GM12874 (cell line): ENCODE measurements at regions not wholly inside any gene's neighbourhood (a gene's known extent, or its start where the extent isn't known, plus 50 kb on each side); places are given as distances from the start of the nearest gene placed in this dataset.

ENCODE experiments used
- TF ChIP-seq, protein P1 (sequence below): IDR thresholded peaks from 2 replicates; pipeline ENCODE4 v1.5.1; 2011; ENCODE audit warnings: low read depth, mild to moderate bottlenecking, control low read depth, low read length, moderate library complexity; ENCODE audit not compliant: insufficient read depth

DNA sequence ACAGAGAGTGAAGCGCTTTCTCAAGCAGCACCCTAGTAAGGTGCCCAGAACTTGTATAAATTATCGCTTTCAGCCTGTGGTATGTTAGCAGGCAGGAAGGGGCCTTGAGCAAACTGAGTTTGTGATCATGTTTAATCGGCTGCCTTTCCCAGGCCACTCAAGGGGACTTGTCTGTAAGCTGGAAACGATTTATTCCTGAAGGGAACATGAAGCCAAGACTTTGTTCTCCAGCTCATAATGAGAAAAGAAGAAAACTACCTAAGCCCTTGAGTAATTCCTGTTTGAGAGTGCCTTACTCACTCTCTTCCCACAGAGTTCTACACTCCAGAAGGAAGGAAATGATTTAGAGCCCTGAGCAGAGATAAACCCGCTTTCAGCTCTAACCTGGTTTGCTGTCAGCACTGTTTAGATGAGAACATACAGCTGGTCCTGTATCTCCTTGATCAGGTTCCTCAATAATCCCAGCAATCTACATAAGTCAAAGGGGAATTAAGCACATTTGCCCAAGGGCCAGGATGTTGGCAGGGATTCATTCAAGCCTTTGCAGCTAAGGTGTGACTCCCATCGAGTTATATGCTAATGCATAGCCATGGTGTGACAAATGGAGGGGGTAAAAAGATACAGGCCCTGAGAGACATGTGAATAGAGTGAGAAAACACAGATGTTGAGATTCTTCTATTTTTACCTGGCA is 187.7 kb upstream of the SLC24A5 start:
- TF ChIP-seq, protein P1, sequence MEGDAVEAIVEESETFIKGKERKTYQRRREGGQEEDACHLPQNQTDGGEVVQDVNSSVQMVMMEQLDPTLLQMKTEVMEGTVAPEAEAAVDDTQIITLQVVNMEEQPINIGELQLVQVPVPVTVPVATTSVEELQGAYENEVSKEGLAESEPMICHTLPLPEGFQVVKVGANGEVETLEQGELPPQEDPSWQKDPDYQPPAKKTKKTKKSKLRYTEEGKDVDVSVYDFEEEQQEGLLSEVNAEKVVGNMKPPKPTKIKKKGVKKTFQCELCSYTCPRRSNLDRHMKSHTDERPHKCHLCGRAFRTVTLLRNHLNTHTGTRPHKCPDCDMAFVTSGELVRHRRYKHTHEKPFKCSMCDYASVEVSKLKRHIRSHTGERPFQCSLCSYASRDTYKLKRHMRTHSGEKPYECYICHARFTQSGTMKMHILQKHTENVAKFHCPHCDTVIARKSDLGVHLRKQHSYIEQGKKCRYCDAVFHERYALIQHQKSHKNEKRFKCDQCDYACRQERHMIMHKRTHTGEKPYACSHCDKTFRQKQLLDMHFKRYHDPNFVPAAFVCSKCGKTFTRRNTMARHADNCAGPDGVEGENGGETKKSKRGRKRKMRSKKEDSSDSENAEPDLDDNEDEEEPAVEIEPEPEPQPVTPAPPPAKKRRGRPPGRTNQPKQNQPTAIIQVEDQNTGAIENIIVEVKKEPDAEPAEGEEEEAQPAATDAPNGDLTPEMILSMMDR: no peak

DNA sequence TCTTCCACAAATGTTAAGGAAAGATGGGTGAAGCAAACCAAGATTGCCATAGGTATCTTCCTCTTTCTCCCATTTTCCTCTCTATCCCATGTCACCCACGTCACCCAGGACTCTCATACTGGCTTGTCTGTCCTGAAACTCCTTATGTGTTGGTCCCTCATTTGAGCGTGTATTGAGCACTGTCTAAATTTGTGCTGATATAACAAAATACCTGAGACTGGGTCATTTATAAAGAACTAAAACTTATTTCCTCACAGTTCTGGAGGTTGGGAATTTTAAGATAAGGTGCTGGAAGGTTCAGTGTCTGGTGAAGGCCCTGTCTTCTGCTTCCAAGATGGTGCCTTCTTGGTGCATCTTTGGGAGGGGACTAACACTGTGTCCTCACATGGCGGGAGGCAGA is 186.9 kb upstream of the SLC24A5 start:
- TF ChIP-seq, protein P1: no peak

DNA sequence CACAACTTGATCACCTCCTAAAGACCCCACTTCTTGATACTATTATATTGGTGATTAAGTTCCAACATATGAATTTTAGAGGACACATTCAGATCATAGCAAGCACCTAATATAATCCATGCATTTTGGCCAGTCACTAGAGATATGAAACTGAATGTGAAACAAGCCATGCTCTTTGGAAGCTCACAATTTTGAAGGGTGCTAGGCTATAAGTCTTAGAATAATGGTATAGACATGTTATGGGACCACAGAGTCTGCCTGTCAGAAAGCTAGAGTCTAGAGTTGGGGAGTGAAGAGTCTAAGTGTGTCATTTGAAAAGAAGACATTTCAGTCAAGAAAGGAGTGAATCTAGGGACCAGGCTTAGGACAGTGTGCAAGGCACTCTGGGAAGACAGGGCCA is 186.4 kb upstream of the SLC24A5 start:
- TF ChIP-seq, protein P1: no peak

DNA sequence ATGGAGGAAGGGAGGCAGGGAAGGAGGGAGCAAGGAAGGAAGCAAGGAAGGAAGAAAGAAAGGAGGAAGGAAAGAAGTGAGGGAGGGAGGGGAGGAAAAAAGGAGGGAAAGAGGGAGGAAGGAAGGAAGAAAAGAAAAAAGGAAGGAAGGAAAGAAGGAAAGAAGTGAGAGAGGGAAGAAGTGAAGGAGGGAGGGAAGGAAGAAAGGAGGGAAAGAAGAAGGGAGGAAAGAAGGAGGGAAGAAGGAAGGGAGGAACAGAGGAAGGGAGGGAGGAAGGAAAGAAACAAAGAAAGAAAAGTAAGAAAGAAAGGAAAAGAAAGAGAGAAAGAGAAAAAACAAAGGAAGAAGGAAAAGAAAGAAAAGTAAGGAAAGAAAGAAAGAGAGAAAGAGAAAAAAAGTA is 183.0 kb upstream of the SLC24A5 start:
- TF ChIP-seq, protein P1: no peak

DNA sequence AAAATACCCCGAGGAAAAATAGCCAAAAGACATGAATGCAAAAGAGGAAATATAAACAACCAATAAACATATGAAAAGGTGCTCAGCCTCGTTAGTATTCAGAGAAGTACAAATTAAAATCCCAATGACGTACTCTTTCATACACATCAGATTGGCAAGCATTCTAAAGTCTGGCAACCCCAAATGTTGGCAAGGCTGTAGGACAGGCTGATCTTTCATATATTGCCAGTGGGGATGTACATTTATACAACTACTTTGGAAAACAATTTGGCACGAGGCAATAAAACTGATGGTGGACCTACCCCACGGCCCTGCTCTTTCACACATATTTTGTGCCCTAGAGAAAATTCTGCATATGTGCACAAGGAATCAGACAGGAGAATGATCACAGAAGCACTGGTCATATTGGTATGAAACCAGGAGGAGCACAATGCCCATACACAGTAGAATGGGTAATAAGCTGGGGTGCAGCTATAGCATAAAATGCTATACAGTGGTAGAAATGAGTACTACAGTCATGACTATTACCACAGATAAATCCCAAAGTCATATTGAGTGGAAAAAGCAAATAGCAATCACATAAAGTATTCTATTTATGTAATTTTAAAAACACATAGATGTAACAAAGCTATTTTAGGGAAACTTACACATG is 176.0 kb upstream of the SLC24A5 start:
- TF ChIP-seq, protein P1: no peak

DNA sequence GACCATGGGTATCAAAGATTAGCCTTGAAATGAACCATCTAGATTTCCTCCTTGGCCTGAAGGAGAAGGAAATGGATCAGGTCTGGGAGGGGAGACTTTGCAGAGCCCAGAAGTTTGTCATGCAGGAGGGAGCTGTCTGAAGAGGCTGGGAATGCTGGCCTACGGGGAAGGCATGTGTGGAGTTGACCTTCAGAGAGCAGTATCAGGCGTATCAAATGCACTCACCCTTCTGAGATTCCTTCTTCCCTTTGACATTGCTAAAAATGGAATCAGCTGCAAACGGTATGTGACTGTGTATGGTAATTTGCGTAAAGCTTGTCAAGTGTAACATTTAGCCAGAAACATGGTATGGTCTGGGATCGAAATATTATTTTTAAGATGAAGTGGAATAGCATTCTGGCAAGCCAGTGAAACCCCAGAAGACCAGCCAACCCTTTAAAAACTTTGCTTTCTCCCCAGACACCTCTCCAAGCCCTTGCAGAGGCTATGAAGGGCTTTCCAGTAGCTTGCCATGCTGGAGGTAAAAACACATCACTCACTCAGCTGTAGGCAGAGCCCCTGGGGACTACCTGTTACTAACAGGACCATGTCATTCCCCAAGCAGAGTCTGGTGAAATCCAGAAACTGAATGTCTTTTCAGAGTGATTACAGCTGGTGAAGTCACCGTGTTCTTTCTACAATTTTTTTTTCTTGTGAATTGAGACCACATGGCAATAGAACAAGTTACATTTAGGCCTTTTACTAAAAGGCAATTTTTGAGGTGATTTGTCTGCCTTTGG is 174.7 kb upstream of the SLC24A5 start:
- TF ChIP-seq, protein P1: no peak

DNA sequence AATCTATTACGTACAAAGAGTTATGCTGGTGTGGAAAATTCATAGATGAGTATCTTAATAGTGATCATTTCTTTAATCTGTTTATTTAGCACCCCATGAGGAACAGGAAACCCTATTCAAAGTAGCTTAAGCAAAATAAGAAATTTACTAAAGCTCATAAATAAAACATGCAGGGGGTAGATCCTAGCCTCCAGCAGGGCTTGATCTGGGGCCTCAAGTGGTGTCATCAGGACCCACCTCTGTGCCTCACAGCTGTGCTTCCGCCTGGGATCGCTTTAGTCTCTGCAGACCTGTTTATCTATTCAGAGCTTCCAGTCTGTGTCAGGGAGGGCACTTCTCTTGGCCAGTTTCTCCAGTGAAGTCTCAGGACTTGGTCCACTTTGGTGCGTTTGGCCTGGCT is 171.0 kb upstream of the SLC24A5 start:
- TF ChIP-seq, protein P1: no peak
